ENCODE measurements at regions not wholly inside any gene's neighbourhood (a gene's known extent, or its start where the extent isn't known, plus 50 kb on each side); places are given as distances from the start of the nearest gene placed in this dataset.
"Not testable (repeated sequence)": the region's sequence is repeated elsewhere in the genome, so short reads cannot be mapped to it uniquely, and the experiment has no call there.

DNA sequence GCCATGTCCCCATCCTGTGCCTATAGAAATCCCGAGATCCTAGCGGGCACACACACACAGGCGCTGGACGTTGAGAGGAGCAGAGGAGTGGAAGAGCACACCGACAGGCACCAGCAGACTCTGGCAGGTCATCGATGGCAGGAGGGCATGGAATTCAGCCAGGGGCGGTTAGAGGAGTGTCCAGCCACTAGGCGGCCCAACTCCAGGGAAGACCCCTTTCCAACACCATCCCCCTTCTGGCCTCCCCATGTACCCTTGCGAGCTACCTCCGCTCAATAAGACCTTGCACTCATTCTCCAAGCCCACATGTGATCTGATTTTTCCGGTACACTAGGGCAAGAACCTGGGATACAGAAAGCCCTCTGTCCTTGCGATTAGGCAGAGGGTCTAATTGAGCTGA lies 356.0 kb upstream of the DPP6 start:
- no peak for DNase-seq (ENCODE audit: low spot score)
- no peak overlapping the region for H2AFZ ChIP-seq (replicated peaks)
- no peaks in the 10 kb centered on the region for H3K79me2 ChIP-seq (ENCODE audit: low read depth)
- no peak overlapping the region for H3K27ac ChIP-seq
- H3K9me3 ChIP-seq (ENCODE audit: low read depth): peaks cover 3% of the 10 kb centered on the region
- peaks cover 25% of the 10 kb centered on the region for H3K9me3 Mint-ChIP-seq
- no peak overlapping the region for H3K9ac ChIP-seq
- no peak overlapping the region for H3K4me3 Mint-ChIP-seq
- TF ChIP-seq, protein P1, sequence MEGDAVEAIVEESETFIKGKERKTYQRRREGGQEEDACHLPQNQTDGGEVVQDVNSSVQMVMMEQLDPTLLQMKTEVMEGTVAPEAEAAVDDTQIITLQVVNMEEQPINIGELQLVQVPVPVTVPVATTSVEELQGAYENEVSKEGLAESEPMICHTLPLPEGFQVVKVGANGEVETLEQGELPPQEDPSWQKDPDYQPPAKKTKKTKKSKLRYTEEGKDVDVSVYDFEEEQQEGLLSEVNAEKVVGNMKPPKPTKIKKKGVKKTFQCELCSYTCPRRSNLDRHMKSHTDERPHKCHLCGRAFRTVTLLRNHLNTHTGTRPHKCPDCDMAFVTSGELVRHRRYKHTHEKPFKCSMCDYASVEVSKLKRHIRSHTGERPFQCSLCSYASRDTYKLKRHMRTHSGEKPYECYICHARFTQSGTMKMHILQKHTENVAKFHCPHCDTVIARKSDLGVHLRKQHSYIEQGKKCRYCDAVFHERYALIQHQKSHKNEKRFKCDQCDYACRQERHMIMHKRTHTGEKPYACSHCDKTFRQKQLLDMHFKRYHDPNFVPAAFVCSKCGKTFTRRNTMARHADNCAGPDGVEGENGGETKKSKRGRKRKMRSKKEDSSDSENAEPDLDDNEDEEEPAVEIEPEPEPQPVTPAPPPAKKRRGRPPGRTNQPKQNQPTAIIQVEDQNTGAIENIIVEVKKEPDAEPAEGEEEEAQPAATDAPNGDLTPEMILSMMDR (IDR thresholded peaks at IDR 0.05): no peak
- no peak for TF ChIP-seq EZH2 (IDR thresholded peaks at IDR 0.05)
- no peak for TF ChIP-seq EZH2phosphoT487 (IDR thresholded peaks at IDR 0.05)
- H3F3A ChIP-seq (ENCODE audit: low read depth): no peaks in the 10 kb centered on the region
- no peak overlapping the region for H3K27ac Mint-ChIP-seq
- no peaks in the 10 kb centered on the region for H3K4me1 Mint-ChIP-seq
- H3K27me3 ChIP-seq: no peaks in the 10 kb centered on the region
- H3K27me3 Mint-ChIP-seq (ENCODE audit: insufficient read depth, low read depth): no peaks in the 10 kb centered on the region
- no peaks in the 10 kb centered on the region for H3K4me1 ChIP-seq
- H3K36me3 ChIP-seq: no peaks in the 10 kb centered on the region
- no peak overlapping the region for H3K4me2 ChIP-seq
- no peaks in the 10 kb centered on the region for H3K36me3 Mint-ChIP-seq
- no peaks in the 10 kb centered on the region for H4K20me1 ChIP-seq (ENCODE audit: low read depth)
- H3K4me3 ChIP-seq: no peak overlapping the region

DNA sequence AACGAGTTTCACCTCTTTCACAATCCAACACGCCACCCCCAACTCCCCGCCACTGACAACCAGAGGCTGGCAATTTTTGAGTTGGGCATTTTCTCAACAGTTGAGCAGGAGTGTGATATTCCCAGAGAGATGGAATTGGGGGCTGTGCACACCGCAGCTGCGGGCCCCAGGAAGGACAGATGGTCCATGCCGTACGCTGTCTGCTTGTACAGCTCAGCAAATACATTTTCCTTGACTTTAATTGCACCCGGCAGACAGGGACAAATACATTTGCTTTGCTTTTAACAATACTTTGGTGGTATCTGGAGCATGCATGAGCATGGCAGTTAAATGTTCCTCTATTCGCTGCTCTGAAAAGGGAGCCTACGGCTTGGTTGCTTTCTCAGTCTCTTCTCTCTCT lies 354.2 kb upstream of the DPP6 start:
- no peaks in the 10 kb centered on the region for H3K4me1 Mint-ChIP-seq
- no peaks in the 10 kb centered on the region for H3K79me2 ChIP-seq (ENCODE audit: low read depth)
- H3K9ac ChIP-seq: no peak overlapping the region
- H2AFZ ChIP-seq (replicated peaks): no peak overlapping the region
- no peaks in the 10 kb centered on the region for H3F3A ChIP-seq (ENCODE audit: low read depth)
- no peaks in the 10 kb centered on the region for H3K36me3 Mint-ChIP-seq
- DNase-seq (ENCODE audit: low spot score): no peak
- H3K27me3 ChIP-seq: no peaks in the 10 kb centered on the region
- no peaks in the 10 kb centered on the region for H3K9me3 ChIP-seq (ENCODE audit: low read depth)
- no peak overlapping the region for H3K27ac Mint-ChIP-seq
- no peak overlapping the region for H3K4me2 ChIP-seq
- no peak overlapping the region for H3K27ac ChIP-seq
- H3K4me3 ChIP-seq: no peak overlapping the region
- H3K36me3 ChIP-seq: no peaks in the 10 kb centered on the region
- TF ChIP-seq, protein P1 (IDR thresholded peaks at IDR 0.05): no peak
- TF ChIP-seq EZH2phosphoT487 (IDR thresholded peaks at IDR 0.05): no peak
- H3K27me3 Mint-ChIP-seq (ENCODE audit: insufficient read depth, low read depth): no peaks in the 10 kb centered on the region
- H4K20me1 ChIP-seq (ENCODE audit: low read depth): no peaks in the 10 kb centered on the region
- no peak overlapping the region for H3K4me3 Mint-ChIP-seq
- H3K9me3 Mint-ChIP-seq: peaks cover 22% of the 10 kb centered on the region
- H3K4me1 ChIP-seq: no peaks in the 10 kb centered on the region

DNA sequence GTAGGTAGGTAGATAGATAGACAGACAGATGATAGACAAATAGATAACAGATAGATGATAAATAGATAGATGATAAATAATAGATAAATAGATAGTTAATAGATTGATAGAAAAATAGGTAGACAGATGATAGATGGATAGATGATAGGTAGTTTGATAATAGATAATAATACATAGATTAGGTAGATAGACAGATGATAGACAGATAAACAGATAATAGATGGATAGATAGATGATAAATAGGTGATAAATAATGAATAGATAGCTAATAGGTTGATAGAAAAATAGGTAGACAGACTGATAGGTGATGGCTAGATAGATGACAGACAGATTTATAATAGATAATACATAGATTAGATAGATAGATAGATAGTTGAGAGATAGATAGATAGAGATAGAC lies 350.5 kb upstream of the DPP6 start:
- TF ChIP-seq, protein P1 (IDR thresholded peaks at IDR 0.05): no peak
- TF ChIP-seq EZH2phosphoT487 (IDR thresholded peaks at IDR 0.05): no peak
- no peak for TF ChIP-seq EZH2 (IDR thresholded peaks at IDR 0.05)
- no peaks in the 10 kb centered on the region for H3K27me3 Mint-ChIP-seq (ENCODE audit: insufficient read depth, low read depth)

DNA sequence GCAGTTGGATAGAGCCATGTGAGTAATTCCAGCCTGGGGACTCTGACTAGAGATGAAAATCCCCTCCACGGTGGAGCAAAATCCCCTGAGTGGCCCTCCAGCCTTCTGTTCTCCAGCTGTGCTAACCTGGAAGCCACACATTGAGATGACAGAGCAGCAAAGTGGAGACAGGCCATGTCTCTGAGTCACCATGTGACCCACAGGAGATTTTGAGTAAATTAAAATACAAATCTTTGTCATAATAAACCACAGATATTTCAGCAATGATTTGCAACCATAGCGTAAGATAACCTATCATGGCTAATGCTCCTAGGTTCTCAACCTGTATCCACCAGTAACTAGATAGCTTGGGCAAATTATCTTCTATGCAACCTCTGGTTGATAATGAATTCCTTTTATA lies 328.3 kb upstream of the DPP6 start:
- H3K4me3 Mint-ChIP-seq; H3K79me2 ChIP-seq (ENCODE audit: low read depth); H3F3A ChIP-seq (ENCODE audit: low read depth); H3K27ac ChIP-seq; H3K36me3 Mint-ChIP-seq; DNase-seq (ENCODE audit: low spot score); H3K9ac ChIP-seq; H3K4me3 ChIP-seq; H3K9me3 Mint-ChIP-seq; H3K27ac Mint-ChIP-seq; H3K9me3 ChIP-seq (ENCODE audit: low read depth); H3K27me3 Mint-ChIP-seq (ENCODE audit: insufficient read depth, low read depth); H3K4me1 ChIP-seq; H2AFZ ChIP-seq (replicated peaks); H3K27me3 ChIP-seq; H4K20me1 ChIP-seq (ENCODE audit: low read depth); H3K36me3 ChIP-seq; H3K4me2 ChIP-seq; H3K4me1 Mint-ChIP-seq: not testable (repeated sequence)

More for the DNA sequence above, 350.5 kb upstream of the DPP6 start:
- Histone ChIP-seq H3K4me1 (no peaks in the 10 kb centered on the region), H2AFZ (replicated peaks) (no peak overlapping the region), H3F3A (ENCODE audit: low read depth) (no peaks in the 10 kb centered on the region), H3K27me3 (no peaks in the 10 kb centered on the region), H3K36me3 (no peaks in the 10 kb centered on the region), H4K20me1 (ENCODE audit: low read depth) (no peaks in the 10 kb centered on the region), H3K9ac (no peak overlapping the region), H3K27ac (no peak overlapping the region), H3K9me3 (ENCODE audit: low read depth) (no peaks in the 10 kb centered on the region), H3K79me2 (ENCODE audit: low read depth) (no peaks in the 10 kb centered on the region), H3K4me3 (no peak overlapping the region), H3K4me2 (no peak overlapping the region)
- no peak overlapping the region for H3K27ac Mint-ChIP-seq
- no peak overlapping the region for H3K4me3 Mint-ChIP-seq
- H3K9me3 Mint-ChIP-seq: peaks cover 12% of the 10 kb centered on the region
- H3K4me1 Mint-ChIP-seq: no peaks in the 10 kb centered on the region
- H3K36me3 Mint-ChIP-seq: no peaks in the 10 kb centered on the region
- DNase-seq (ENCODE audit: low spot score): no peak

DNA sequence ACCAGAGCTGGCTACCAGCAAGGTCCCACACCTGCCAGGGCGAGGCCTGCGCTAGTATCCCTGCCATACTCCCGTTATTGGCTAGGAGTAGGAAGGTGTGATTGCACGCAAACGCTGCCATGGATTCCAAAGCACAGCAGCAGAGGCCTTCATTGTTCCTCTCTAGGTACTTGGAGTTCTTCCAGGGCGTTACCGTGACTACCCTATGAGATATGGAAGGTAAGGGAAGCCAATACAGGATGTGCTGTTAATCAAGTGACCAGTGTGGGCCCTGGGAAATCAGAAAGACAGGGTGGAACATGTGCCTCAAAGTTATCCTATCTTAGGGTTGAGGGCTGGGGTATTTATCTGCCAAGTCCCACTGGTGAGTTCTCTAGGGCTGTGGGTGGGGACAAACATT lies 320.7 kb upstream of the DPP6 start:
- not testable (repeated sequence) for H4K20me1 ChIP-seq (ENCODE audit: low read depth); H3K36me3 Mint-ChIP-seq; H3K4me3 Mint-ChIP-seq; H3K4me2 ChIP-seq; H3K4me1 ChIP-seq; DNase-seq (ENCODE audit: low spot score); H3K9me3 ChIP-seq (ENCODE audit: low read depth); H3K27me3 ChIP-seq; H3K27ac ChIP-seq; H3F3A ChIP-seq (ENCODE audit: low read depth); H3K27me3 Mint-ChIP-seq (ENCODE audit: insufficient read depth, low read depth); H3K9ac ChIP-seq; H3K4me3 ChIP-seq; H3K9me3 Mint-ChIP-seq; H3K79me2 ChIP-seq (ENCODE audit: low read depth); H3K27ac Mint-ChIP-seq; H3K36me3 ChIP-seq; H3K4me1 Mint-ChIP-seq; H2AFZ ChIP-seq (replicated peaks)

DNA sequence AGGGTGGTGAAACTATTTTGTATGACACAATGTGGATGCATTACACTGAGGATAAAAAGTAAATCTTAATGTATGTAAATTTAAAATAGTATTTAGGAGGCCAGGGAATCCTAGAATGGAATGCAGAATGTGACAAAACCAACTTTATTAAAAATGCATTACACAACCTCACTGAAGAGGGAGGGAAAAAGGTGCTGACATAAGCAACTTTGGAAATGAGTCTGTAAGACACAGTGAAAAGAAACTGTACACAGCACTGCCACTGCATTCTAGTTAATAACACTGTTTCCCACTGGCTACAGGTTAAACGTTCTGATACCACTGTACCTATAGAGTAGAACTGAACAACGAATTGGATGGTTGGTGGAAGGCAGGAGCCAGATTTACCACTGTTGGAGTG lies 308.8 kb upstream of the DPP6 start:
- not testable (repeated sequence) for H2AFZ ChIP-seq (replicated peaks); H3K79me2 ChIP-seq (ENCODE audit: low read depth); H3K4me2 ChIP-seq; H3K27ac Mint-ChIP-seq; H3F3A ChIP-seq (ENCODE audit: low read depth); H3K9me3 ChIP-seq (ENCODE audit: low read depth); H3K36me3 Mint-ChIP-seq; H3K9ac ChIP-seq; H3K27me3 Mint-ChIP-seq (ENCODE audit: insufficient read depth, low read depth); H3K9me3 Mint-ChIP-seq; H3K4me1 Mint-ChIP-seq; H3K4me1 ChIP-seq; H3K36me3 ChIP-seq; H3K27ac ChIP-seq; H4K20me1 ChIP-seq (ENCODE audit: low read depth); DNase-seq (ENCODE audit: low spot score); H3K4me3 ChIP-seq; H3K4me3 Mint-ChIP-seq
- H3K27me3 ChIP-seq: peaks cover 14% of the 10 kb centered on the region

All from neural progenitor cell (in vitro differentiated cells).